Central memory CD8-positive, alpha-beta T cell (primary cell): ENCODE measurements at regions not wholly inside any gene's neighbourhood (a gene's known extent, or its start where the extent isn't known, plus 50 kb on each side); places are given as distances from the start of the nearest gene placed in this dataset.

Experiments
- ATAC-seq: fragments of 150-1000 bp; cut with Tn5 transposase; replicated peaks from 2 replicates; pipeline ENCODE4 v1.10.0; 2022; ENCODE audit warnings: mild to moderate bottlenecking, moderate FRiP score, moderate number of reproducible peaks; ENCODE audit not compliant: poor library complexity, severe bottlenecking; ENCODE audit errors: extremely low read depth
- DNase-seq, 2 donors: peaks; one replicate each; pipeline ENCODE4 v3.0.0; 2021; ENCODE audit warnings: low spot score in 2 of 2
- H3K27ac Mint-ChIP-seq: one replicate; pipeline ENCODE4 v1.8.0; 2022; ENCODE audit warnings: low read depth, mild to moderate bottlenecking, moderate library complexity, mixed read lengths
- H3K27me3 Mint-ChIP-seq: one replicate; pipeline ENCODE4 v1.8.0; 2022; ENCODE audit warnings: mixed read lengths
- H3K36me3 Mint-ChIP-seq: one replicate; pipeline ENCODE4 v1.8.0; 2022; ENCODE audit warnings: mild to moderate bottlenecking, moderate library complexity, mixed read lengths; ENCODE audit not compliant: insufficient read depth
- H3K4me1 Mint-ChIP-seq: one replicate; pipeline ENCODE4 v1.8.0; 2022; ENCODE audit warnings: mixed read lengths
- H3K4me3 Mint-ChIP-seq: one replicate; pipeline ENCODE4 v1.8.0; 2022; ENCODE audit warnings: mild to moderate bottlenecking, moderate library complexity, mixed read lengths
- H3K9me3 Mint-ChIP-seq: one replicate; pipeline ENCODE4 v1.8.0; 2022; ENCODE audit warnings: mixed read lengths

DNA sequence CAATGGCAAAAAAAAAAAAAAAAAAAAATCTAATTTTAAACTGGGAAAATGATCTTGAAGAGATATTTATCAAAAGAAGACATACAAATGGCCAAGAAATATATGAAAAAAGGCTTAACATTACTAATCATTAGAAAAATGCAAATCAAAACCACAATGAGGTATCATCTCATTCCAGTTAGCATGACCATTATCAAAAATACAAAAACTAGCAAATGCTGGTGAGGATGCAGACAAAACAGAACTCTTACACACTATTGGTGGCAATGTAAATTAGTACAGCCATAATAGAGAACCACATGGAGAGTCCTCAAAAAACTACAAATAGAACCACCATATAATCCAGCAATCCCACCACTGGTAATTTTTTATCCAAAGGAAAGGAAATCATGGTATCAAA, 489.6 kb downstream of the TNS3 start:
- H3K4me1 Mint-ChIP-seq, result no peaks in the 10 kb centered on the region
- no peak overlapping the region for H3K4me3 Mint-ChIP-seq
- H3K27me3 Mint-ChIP-seq, result peaks cover 10% of the 10 kb centered on the region
- H3K36me3 Mint-ChIP-seq, result no peaks in the 10 kb centered on the region
- no peak overlapping the region for H3K27ac Mint-ChIP-seq
- H3K9me3 Mint-ChIP-seq, result no peaks in the 10 kb centered on the region
- DNase-seq (no peak), ATAC-seq (no peak)

- Mint-ChIP-seq H3K4me1 (no peaks in the 10 kb centered on the region), H3K27ac (no peak overlapping the region), H3K9me3 (no peaks in the 10 kb centered on the region), H3K4me3 (no peak overlapping the region), H3K36me3 (no peaks in the 10 kb centered on the region), H3K27me3 (peaks cover 10% of the 10 kb centered on the region)
- no peak for DNase-seq
- no peak for ATAC-seq
Observed at GRCh38 chr7:47091141-47091540, 490.8 kb downstream of the TNS3 start.

DNA sequence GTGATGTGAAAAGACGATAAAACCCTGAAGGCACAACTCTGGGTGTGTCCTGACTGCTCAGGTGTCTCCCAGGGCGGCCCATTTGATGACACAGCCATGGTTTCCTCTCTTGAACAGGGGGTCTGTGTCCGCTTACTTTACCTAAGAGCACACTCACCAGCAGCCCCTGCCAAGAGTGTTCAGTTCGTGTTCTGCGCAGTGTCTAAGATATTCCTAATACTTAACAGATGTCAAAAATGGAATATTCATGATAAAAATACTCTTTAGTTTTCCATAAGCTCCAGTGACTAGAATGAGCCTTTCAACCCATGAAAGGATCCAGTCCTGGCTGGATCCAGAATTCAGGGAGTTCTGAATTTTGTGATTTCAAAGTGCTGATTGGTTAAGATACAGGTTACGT, 492.4 kb downstream of the TNS3 start:
- H3K27ac Mint-ChIP-seq, result no peak overlapping the region
- no peaks in the 10 kb centered on the region for H3K36me3 Mint-ChIP-seq
- no peaks in the 10 kb centered on the region for H3K4me1 Mint-ChIP-seq
- no peak for ATAC-seq
- no peak for DNase-seq
- H3K4me3 Mint-ChIP-seq, result no peak overlapping the region
- H3K27me3 Mint-ChIP-seq, result peaks cover 10% of the 10 kb centered on the region
- no peaks in the 10 kb centered on the region for H3K9me3 Mint-ChIP-seq

DNA sequence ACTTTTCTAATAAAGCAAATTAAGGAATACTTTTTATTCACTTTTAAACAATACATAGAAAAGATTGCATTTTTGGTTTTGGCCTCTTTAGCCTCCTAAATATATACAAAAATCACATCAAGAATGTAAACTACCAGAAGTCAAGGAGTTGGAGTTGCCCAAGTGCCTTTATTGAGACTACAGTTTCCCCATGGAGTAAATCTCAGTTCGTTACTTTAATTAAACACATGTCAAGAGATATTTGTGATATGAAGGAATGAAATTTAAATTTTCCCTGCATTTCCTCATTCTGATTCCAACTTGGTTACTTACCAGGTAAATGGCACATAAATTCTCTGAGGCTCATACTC, 492.9 kb downstream of the TNS3 start:
- Mint-ChIP-seq H3K27me3 (peaks cover 10% of the 10 kb centered on the region), H3K36me3 (no peaks in the 10 kb centered on the region), H3K9me3 (no peaks in the 10 kb centered on the region), H3K4me1 (no peaks in the 10 kb centered on the region), H3K4me3 (no peak overlapping the region), H3K27ac (no peak overlapping the region)
- ATAC-seq (no peak), DNase-seq (no peak)

- Mint-ChIP-seq H3K27ac (no peak overlapping the region), H3K4me1 (no peaks in the 10 kb centered on the region), H3K4me3 (no peak overlapping the region), H3K27me3 (peaks cover 10% of the 10 kb centered on the region), H3K36me3 (no peaks in the 10 kb centered on the region), H3K9me3 (no peaks in the 10 kb centered on the region)
- DNase-seq (no peak), ATAC-seq (peak; percentile 19)
Observed at GRCh38 chr7:47088329-47089067, 493.4 kb downstream of the TNS3 start.

DNA sequence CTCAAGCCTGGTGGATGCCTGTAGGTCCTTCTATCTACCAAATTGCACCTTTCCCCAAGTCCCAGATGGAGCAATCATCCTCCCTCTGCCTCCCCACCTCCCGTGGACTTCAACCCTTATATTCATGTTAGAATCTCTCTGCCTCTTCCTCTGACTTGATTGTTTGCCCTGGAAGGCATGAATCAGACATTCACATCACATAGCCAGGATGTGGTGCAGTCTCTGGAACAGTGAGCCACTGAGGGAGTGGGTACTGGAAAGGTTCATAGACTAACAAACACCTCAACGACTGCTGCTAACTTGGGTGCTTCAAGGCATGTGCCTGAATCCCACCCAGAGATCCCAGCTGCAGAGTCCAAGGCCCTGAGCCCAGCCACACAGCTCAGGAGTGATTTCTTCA, 494.0 kb downstream of the TNS3 start:
- Mint-ChIP-seq H3K36me3 (no peaks in the 10 kb centered on the region), H3K9me3 (no peaks in the 10 kb centered on the region), H3K4me1 (no peaks in the 10 kb centered on the region), H3K27me3 (peaks cover 10% of the 10 kb centered on the region), H3K4me3 (no peak overlapping the region), H3K27ac (no peak overlapping the region)
- ATAC-seq (no peak), DNase-seq (no peak)

DNA sequence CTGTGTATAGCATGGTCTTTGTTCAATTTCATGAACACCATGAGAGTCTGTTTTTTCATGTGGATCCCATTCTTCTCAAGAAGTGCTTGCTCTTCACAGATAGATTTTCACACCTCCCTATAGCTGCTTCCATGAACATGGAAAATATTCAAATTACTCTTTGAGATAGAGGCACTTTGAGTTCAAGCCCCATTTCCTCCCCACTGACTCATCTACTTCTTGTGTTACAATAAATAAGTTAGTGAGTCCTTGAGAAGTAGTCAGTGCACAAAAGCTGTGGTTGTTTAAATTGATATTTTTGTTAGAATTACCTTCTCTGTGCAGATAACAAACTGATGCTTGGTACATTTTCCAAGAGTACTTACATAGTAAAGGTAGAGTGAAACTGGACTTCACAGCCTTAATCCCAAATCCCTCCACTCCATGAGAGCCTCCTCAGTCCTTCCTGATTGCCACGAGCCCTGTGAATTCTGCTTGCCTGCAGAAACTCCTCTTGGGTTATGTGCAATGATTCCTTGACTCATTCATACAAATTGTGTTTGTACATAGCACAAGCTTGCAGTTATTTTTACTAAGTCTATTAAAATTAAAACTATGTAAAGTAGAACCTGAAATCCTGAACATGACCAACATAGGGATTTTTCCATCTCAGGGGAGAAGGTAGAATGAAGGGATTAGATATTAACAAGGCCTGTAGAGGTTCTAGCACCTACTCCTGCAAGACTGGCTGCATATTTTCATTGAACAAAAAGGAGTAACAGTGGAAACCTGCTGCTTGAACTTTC, 496.2 kb downstream of the TNS3 start:
- H3K9me3 Mint-ChIP-seq, result no peaks in the 10 kb centered on the region
- no peaks in the 10 kb centered on the region for H3K36me3 Mint-ChIP-seq
- no peak for ATAC-seq

GRCh38 chr7:47083476-47084250, 498.2 kb downstream of the TNS3 start:
- DNase-seq (no peak), ATAC-seq (no peak)
- H3K27ac Mint-ChIP-seq, result no peak overlapping the region
- H3K4me3 Mint-ChIP-seq, result no peak overlapping the region
- H3K9me3 Mint-ChIP-seq, result no peaks in the 10 kb centered on the region
- no peaks in the 10 kb centered on the region for H3K4me1 Mint-ChIP-seq
- H3K36me3 Mint-ChIP-seq, result no peaks in the 10 kb centered on the region
- H3K27me3 Mint-ChIP-seq, result no peaks in the 10 kb centered on the region

More for the DNA sequence above, 496.2 kb downstream of the TNS3 start:
- no peak overlapping the region for H3K27ac Mint-ChIP-seq
- H3K4me1 Mint-ChIP-seq, result no peaks in the 10 kb centered on the region
- DNase-seq, result no peak
- no peak overlapping the region for H3K4me3 Mint-ChIP-seq
- H3K27me3 Mint-ChIP-seq, result peaks cover 8% of the 10 kb centered on the region

DNA sequence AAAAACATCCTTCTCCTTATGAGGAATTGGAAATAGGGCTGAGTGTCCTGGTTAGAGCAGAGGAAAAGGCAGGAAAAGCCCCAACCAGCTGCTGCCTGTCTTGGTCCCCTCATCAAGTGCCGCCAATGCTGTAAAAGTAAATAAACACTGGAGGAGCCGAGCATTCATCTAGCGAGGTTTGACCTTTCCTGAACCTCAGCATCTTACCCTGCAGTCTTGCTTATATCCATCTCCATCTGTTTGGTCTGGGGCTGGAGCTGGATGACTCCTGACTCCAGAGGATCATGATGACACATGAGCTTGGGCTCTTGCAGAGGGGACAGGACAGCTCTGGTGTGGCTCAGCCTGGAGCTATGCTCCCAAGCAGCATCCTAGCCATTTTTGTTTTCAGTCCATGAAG, 501.1 kb downstream of the TNS3 start:
- no peak for ATAC-seq
- Mint-ChIP-seq H3K36me3 (no peaks in the 10 kb centered on the region), H3K4me1 (no peaks in the 10 kb centered on the region), H3K4me3 (no peak overlapping the region), H3K27ac (no peak overlapping the region), H3K27me3 (no peaks in the 10 kb centered on the region), H3K9me3 (no peaks in the 10 kb centered on the region)
- DNase-seq, result no peak

- Mint-ChIP-seq H3K4me1 (no peaks in the 10 kb centered on the region), H3K36me3 (no peaks in the 10 kb centered on the region), H3K27ac (no peak overlapping the region), H3K27me3 (no peaks in the 10 kb centered on the region), H3K9me3 (no peaks in the 10 kb centered on the region), H3K4me3 (no peak overlapping the region)
- no peak for ATAC-seq
- no peak for DNase-seq
Observed at GRCh38 chr7:47078241-47078640, 503.7 kb downstream of the TNS3 start.

DNA sequence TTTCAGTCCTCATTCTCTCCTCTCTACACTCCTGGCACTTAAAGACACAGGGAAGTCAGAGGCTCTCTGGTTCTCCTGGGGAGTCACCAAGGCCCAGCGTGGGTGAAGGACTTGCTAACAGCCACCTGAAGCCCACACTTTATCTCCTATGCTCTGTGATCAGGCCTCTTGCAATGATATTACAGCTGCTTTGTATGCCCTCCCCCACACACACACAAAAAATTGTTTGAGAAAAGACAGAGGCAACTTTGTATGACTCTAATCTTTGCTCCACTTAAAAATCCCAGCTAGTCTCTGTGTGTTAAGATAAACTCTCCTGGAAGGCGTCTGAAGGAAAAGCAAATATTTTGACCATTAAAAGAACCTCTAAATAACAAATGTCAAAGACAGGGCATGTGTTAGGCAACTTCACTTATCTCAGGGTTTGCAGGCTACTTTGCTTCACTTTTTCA, 507.2 kb downstream of the TNS3 start:
- DNase-seq (no peak), ATAC-seq (no peak)
- Mint-ChIP-seq H3K36me3 (no peaks in the 10 kb centered on the region), H3K27me3 (no peaks in the 10 kb centered on the region), H3K9me3 (no peaks in the 10 kb centered on the region), H3K27ac (no peak overlapping the region), H3K4me1 (no peaks in the 10 kb centered on the region), H3K4me3 (no peak overlapping the region)

GRCh38 chr7:47073284-47073683, 508.6 kb downstream of the TNS3 start:
- H3K9me3 Mint-ChIP-seq, result no peaks in the 10 kb centered on the region
- H3K4me3 Mint-ChIP-seq, result no peak overlapping the region
- H3K27me3 Mint-ChIP-seq, result no peaks in the 10 kb centered on the region
- no peak overlapping the region for H3K27ac Mint-ChIP-seq
- no peaks in the 10 kb centered on the region for H3K4me1 Mint-ChIP-seq
- H3K36me3 Mint-ChIP-seq, result no peaks in the 10 kb centered on the region
- ATAC-seq (no peak), DNase-seq (no peak)
